ENCODE measurements at regions not wholly inside any gene's neighbourhood (a gene's known extent, or its start where the extent isn't known, plus 50 kb on each side); places are given as distances from the start of the nearest gene placed in this dataset.

- H3K27ac ChIP-seq (ENCODE audit: low read depth, low read length) = no peak overlapping the region
- no peaks in the 10 kb centered on the region for H3K9me2 ChIP-seq (replicated peaks; ENCODE audit: insufficient read depth, low read length)
- no peaks in the 10 kb centered on the region for H3K27me3 ChIP-seq (ENCODE audit: low read length)
- H3F3A ChIP-seq (ENCODE audit: insufficient read depth) = no peaks in the 10 kb centered on the region
- H2AFZ ChIP-seq (ENCODE audit: low read depth, low read length, severe bottlenecking) = no peak overlapping the region
- no peak overlapping the region for H3K4me3 ChIP-seq (ENCODE audit: insufficient read depth, low read length, poor library complexity, severe bottlenecking)
- no peaks in the 10 kb centered on the region for H3K79me2 ChIP-seq (ENCODE audit: insufficient read depth, low read length)
- H3K9ac ChIP-seq (ENCODE audit: low read length) = no peak overlapping the region
- no peaks in the 10 kb centered on the region for H4K20me1 ChIP-seq (ENCODE audit: low read depth, low read length)
- TF ChIP-seq EZH2phosphoT487 (conservative IDR thresholded peaks at IDR 0.05; ENCODE audit: low read length) (no peak), CTCF (IDR thresholded peaks at IDR 0.05; ENCODE audit: insufficient read depth, low read length, poor library complexity, severe bottlenecking) (no peak)
- H3K9me3 ChIP-seq (ENCODE audit: insufficient read depth, low read length) = no peaks in the 10 kb centered on the region
- no peak overlapping the region for H3K4me2 ChIP-seq (ENCODE audit: low read depth, low read length, poor library complexity, severe bottlenecking)
- no peaks in the 10 kb centered on the region for H3K36me3 ChIP-seq (ENCODE audit: low read length)
Observed at GRCh38 chr1:60274422-60275290, 201.1 kb upstream of the C1orf87 start.

DNA sequence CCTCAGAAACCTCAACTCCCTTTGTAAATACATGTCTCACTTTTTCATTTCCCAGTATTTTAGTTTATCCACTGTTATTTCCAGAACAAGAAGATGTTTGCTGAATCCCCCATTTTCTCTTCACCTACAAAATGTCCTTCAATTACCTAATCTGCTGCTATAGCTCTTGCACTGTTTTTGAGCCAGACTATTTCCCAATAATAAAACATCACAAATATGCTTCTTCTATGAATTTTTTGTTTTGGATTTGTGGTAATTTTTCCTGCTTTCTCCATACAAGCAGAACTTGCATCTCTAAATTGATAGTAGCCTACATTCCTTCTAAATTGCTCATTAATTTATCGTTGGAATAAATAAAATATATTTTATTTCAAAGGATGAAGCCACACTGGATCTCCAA is 199.6 kb upstream of the C1orf87 start:
- Histone ChIP-seq H3K27me3 (ENCODE audit: low read length) (no peaks in the 10 kb centered on the region), H4K20me1 (ENCODE audit: low read depth, low read length) (no peaks in the 10 kb centered on the region), H3K4me2 (ENCODE audit: low read depth, low read length, poor library complexity, severe bottlenecking) (no peak overlapping the region), H3F3A (ENCODE audit: insufficient read depth) (no peaks in the 10 kb centered on the region), H3K9ac (ENCODE audit: low read length) (no peak overlapping the region), H3K79me2 (ENCODE audit: insufficient read depth, low read length) (no peaks in the 10 kb centered on the region), H3K27ac (ENCODE audit: low read depth, low read length) (no peak overlapping the region), H3K9me2 (replicated peaks; ENCODE audit: insufficient read depth, low read length) (no peaks in the 10 kb centered on the region), H2AFZ (ENCODE audit: low read depth, low read length, severe bottlenecking) (no peak overlapping the region), H3K36me3 (ENCODE audit: low read length) (no peaks in the 10 kb centered on the region), H3K9me3 (ENCODE audit: insufficient read depth, low read length) (no peaks in the 10 kb centered on the region), H3K4me3 (ENCODE audit: insufficient read depth, low read length, poor library complexity, severe bottlenecking) (no peak overlapping the region)
- TF ChIP-seq CTCF (IDR thresholded peaks at IDR 0.05; ENCODE audit: insufficient read depth, low read length, poor library complexity, severe bottlenecking) = no peak
- TF ChIP-seq EZH2phosphoT487 (conservative IDR thresholded peaks at IDR 0.05; ENCODE audit: low read length) = no peak

DNA sequence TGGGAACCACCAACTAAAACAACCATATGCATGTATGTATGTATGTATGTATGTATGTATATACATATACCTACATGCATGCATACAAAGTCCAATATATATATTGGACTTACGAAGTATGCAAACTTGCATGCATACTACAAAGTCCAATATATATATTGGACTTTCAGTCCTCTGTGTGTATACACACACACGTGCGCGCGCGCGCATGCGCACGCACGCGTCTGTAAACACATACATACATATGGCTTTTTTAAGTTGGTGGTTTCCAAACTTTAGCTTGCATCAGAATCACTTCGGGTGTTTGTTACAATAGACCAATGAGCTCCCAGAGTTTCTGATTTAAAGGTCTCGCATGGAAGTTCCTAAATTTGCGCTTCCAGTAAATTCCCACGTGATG is 197.5 kb upstream of the C1orf87 start:
- Histone ChIP-seq H3K27me3 (ENCODE audit: low read length) (no peaks in the 10 kb centered on the region), H3K27ac (ENCODE audit: low read depth, low read length) (no peak overlapping the region), H3K9me2 (replicated peaks; ENCODE audit: insufficient read depth, low read length) (no peaks in the 10 kb centered on the region), H3K9me3 (ENCODE audit: insufficient read depth, low read length) (no peaks in the 10 kb centered on the region), H3K4me3 (ENCODE audit: insufficient read depth, low read length, poor library complexity, severe bottlenecking) (no peak overlapping the region), H4K20me1 (ENCODE audit: low read depth, low read length) (no peaks in the 10 kb centered on the region), H2AFZ (ENCODE audit: low read depth, low read length, severe bottlenecking) (no peak overlapping the region), H3K79me2 (ENCODE audit: insufficient read depth, low read length) (no peaks in the 10 kb centered on the region), H3K4me2 (ENCODE audit: low read depth, low read length, poor library complexity, severe bottlenecking) (no peak overlapping the region), H3K9ac (ENCODE audit: low read length) (no peak overlapping the region), H3F3A (ENCODE audit: insufficient read depth) (no peaks in the 10 kb centered on the region), H3K36me3 (ENCODE audit: low read length) (no peaks in the 10 kb centered on the region)
- TF ChIP-seq EZH2phosphoT487 (conservative IDR thresholded peaks at IDR 0.05; ENCODE audit: low read length) = no peak
- no peak for TF ChIP-seq CTCF (IDR thresholded peaks at IDR 0.05; ENCODE audit: insufficient read depth, low read length, poor library complexity, severe bottlenecking)

Measured in SU-DHL-6 (cell line).